ENCODE measurements at regions not wholly inside any gene's neighbourhood (a gene's known extent, or its start where the extent isn't known, plus 50 kb on each side); places are given as distances from the start of the nearest gene placed in this dataset.

DNA sequence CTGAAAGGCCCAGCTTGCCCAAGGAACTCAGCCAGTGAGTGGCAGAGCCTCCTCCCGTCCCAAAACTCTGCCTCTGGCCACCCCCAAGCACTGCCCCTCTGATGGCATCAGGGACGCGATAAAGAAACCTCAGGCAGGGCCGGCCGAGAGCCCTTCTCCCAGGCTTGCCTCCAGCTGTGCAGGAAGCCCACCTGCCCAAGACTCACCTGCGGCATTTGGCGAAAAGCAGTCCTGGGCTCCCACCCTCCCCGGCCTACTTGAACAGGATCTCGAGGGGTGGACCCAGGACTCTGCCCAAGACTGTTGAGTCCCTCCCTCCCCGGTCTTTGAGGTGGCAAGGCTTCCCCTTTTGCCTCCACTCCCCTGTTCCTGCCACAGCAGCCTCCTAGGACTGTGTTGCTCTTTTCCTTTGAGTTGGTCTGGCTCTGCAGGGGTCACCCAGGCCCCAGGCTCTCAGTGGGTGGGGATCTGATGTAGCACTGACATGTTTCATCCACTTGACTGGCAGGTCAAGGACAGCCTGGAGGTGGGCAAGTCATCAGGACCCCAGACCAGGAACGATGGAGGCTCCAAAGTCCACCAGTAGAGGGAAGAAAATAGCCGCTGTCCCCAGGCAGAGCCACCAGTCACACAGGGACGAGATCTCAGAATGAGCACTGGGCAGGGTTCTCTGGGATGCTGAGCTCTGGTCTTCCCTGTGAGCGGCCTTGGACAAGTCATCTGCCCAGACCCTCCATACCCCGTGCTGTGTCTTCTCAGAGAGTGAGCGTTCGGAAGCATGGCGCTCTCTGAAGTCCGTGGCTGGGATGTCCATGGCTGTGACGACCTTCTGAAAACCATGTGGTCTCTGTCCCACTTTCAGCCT lies 111.0 kb upstream of the TNRC6C start:
- Histone ChIP-seq H3K9me3 (replicated peaks; ENCODE audit: control insufficient read depth, low read depth, low read length) (no peaks in the 10 kb centered on the region), H3K27me3 (ENCODE audit: control insufficient read depth, insufficient read depth, low read length) (peaks cover under 1% of the 10 kb centered on the region), H3K4me3 (ENCODE audit: low read length) (no peak overlapping the region), H3K27ac (ENCODE audit: low read length) (no peak overlapping the region), H3K36me3 (ENCODE audit: control insufficient read depth, insufficient read depth, low read length) (no peaks in the 10 kb centered on the region), H3K4me1 (ENCODE audit: control insufficient read depth, insufficient read depth, low read length) (no peaks in the 10 kb centered on the region)
- DNase-seq: no peak
- WGBS (ENCODE audit: insufficient coverage): 88% methylated on average over 20 of the region's 20 CpGs

DNA sequence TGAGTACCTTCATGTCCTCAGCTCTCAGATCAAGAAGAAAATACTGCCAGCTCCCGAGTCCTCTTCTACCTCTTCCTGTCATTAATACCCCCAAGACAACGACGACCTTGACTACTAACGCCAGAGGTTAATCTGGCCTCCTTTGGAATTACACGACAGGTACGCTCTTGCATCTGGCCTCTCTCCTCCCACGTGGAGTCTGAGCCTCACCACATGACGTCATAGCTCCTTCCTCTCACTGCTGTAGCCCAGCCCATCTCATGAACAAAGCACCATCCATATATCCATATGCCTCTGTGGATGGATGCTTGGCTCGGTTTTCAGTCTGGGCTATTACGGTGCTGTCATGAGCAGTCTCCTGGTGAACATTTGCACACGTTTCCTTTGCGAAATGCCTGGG lies 110.2 kb upstream of the TNRC6C start:
- no peak for DNase-seq
- Histone ChIP-seq H3K27me3 (ENCODE audit: control insufficient read depth, insufficient read depth, low read length) (peaks cover 4% of the 10 kb centered on the region), H3K27ac (ENCODE audit: low read length) (no peak overlapping the region), H3K4me3 (ENCODE audit: low read length) (no peak overlapping the region), H3K4me1 (ENCODE audit: control insufficient read depth, insufficient read depth, low read length) (peaks cover 7% of the 10 kb centered on the region), H3K36me3 (ENCODE audit: control insufficient read depth, insufficient read depth, low read length) (no peaks in the 10 kb centered on the region), H3K9me3 (replicated peaks; ENCODE audit: control insufficient read depth, low read depth, low read length) (no peaks in the 10 kb centered on the region)
- WGBS (ENCODE audit: insufficient coverage): 63% methylated on average over 9 of the region's 12 CpGs

DNA sequence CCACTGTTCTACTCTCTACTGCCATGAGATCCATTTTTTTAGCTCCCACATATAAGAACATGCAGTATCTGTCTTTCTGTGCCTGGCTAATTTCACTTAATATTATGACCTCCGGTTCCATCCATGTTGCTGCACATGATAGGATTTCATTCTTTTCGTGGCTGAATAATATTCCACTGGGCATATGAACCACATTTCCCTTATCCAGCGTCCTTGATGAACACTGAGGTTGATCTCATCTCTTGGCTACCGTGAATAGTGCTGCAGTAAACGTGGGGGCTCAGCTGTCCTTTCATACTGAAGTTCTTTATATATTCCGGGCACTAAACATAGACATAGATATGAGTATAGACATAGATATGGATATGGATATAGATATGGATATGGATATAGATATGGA lies 109.3 kb upstream of the TNRC6C start:
- peaks cover 7% of the 10 kb centered on the region for H3K4me1 ChIP-seq (ENCODE audit: control insufficient read depth, insufficient read depth, low read length)
- no peak overlapping the region for H3K4me3 ChIP-seq (ENCODE audit: low read length)
- peaks cover 4% of the 10 kb centered on the region for H3K27me3 ChIP-seq (ENCODE audit: control insufficient read depth, insufficient read depth, low read length)
- no peaks in the 10 kb centered on the region for H3K36me3 ChIP-seq (ENCODE audit: control insufficient read depth, insufficient read depth, low read length)
- no peaks in the 10 kb centered on the region for H3K9me3 ChIP-seq (replicated peaks; ENCODE audit: control insufficient read depth, low read depth, low read length)
- no peak for DNase-seq
- no peak overlapping the region for H3K27ac ChIP-seq (ENCODE audit: low read length)
- WGBS (ENCODE audit: insufficient coverage): 82% methylated on average over 3 of the region's 6 CpGs

DNA sequence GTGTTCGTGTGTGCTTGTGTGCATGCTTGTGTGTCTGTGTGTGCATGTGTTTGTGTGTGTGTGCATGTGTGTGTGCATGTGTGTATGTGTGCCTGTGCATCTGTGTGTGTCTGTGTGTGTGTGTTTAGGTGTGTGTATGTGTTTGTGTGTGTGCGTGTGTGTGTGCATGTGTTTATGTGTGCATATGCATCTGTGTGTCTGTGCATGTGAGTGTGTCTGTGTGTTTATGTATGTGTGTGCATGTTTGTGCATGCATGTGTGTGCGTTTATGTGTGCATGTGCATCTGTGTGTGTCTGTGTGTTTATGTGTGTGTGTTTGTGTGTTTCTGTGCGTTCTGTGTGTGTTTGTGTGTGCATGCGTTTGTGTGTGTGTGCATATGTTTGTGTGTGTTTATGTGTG lies 106.6 kb upstream of the TNRC6C start:
- Histone ChIP-seq H3K27me3 (ENCODE audit: control insufficient read depth, insufficient read depth, low read length) (peaks cover 4% of the 10 kb centered on the region), H3K4me1 (ENCODE audit: control insufficient read depth, insufficient read depth, low read length) (peaks cover 7% of the 10 kb centered on the region), H3K9me3 (replicated peaks; ENCODE audit: control insufficient read depth, low read depth, low read length) (no peaks in the 10 kb centered on the region), H3K36me3 (ENCODE audit: control insufficient read depth, insufficient read depth, low read length) (no peaks in the 10 kb centered on the region), H3K4me3 (ENCODE audit: low read length) (no peak overlapping the region), H3K27ac (ENCODE audit: low read length) (no peak overlapping the region)
- 88% methylated on average over 5 of the region's 5 CpGs for WGBS (ENCODE audit: insufficient coverage)
- DNase-seq: no peak

DNA sequence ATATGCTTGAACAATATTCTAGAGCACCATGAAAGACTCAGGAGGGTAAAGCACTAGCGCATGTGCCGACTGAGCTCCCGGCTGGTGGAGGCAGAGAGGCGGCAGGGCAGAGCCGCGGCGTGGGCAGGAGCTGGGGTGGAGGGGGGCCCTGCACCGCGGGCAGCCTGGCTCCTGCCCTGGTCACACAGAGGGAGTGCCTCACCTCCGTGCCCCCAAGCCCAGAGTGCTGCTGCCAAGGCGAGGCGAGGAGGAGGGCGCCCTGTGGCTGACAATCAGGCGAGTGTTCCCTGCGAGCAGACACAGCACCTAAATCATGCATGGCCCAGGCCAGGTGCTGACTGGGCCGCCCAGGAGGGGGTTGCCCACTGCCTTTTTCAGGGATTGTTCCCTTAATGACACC lies 105.8 kb upstream of the TNRC6C start:
- Histone ChIP-seq H3K9me3 (replicated peaks; ENCODE audit: control insufficient read depth, low read depth, low read length) (no peaks in the 10 kb centered on the region), H3K4me3 (ENCODE audit: low read length) (no peak overlapping the region), H3K4me1 (ENCODE audit: control insufficient read depth, insufficient read depth, low read length) (peaks cover 7% of the 10 kb centered on the region), H3K27me3 (ENCODE audit: control insufficient read depth, insufficient read depth, low read length) (peaks cover 4% of the 10 kb centered on the region), H3K27ac (ENCODE audit: low read length) (no peak overlapping the region), H3K36me3 (ENCODE audit: control insufficient read depth, insufficient read depth, low read length) (no peaks in the 10 kb centered on the region)
- DNase-seq: no peak
- WGBS (ENCODE audit: insufficient coverage): 82% methylated on average over 15 of the region's 16 CpGs

DNA sequence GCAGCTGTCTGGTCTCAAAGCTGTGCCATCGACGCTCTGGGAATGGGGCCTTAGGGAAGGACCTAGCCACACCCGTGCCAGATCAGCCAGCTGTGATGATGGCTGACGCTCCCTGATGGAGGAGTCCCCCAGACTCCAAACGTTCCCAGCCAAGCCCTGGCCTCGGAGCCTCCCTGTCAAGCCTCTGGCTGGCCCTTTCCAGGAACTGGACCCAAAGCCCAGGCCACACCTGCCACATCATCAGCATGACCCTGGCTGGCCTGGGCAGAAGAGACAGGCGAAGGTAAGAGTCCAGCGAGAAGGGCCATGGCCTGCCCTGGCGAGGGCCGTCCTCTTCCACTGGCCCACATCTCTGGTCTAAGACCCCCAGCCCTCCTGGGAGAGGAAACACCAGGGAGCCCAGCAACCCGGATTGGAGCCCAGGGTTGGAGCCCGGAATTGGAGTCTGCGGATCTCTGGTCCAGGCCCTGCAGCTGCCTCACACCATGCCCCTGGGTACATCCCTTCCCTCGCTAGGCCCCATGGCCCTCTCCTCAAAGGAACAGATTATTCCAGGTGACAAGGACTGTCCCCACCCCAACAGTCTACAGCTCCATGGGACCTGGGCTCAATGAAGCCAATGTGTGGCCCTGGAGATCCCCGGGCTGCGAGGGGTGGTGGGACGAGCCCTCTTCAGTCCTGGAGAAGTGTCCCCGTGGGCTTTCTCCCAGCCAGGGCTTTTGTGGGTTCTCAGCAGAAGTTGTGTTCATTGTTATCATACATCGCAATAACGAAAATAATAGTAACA lies 105.1 kb upstream of the TNRC6C start:
- H3K4me3 ChIP-seq (ENCODE audit: low read length): no peak overlapping the region
- no peaks in the 10 kb centered on the region for H3K9me3 ChIP-seq (replicated peaks; ENCODE audit: control insufficient read depth, low read depth, low read length)
- peak; percentile 43 for DNase-seq
- no peaks in the 10 kb centered on the region for H3K36me3 ChIP-seq (ENCODE audit: control insufficient read depth, insufficient read depth, low read length)
- H3K27ac ChIP-seq (ENCODE audit: low read length): no peak overlapping the region
- WGBS (ENCODE audit: insufficient coverage): 81% methylated on average over 16 of the region's 20 CpGs
- peaks cover 4% of the 10 kb centered on the region for H3K27me3 ChIP-seq (ENCODE audit: control insufficient read depth, insufficient read depth, low read length)
- peaks cover 7% of the 10 kb centered on the region for H3K4me1 ChIP-seq (ENCODE audit: control insufficient read depth, insufficient read depth, low read length)

DNA sequence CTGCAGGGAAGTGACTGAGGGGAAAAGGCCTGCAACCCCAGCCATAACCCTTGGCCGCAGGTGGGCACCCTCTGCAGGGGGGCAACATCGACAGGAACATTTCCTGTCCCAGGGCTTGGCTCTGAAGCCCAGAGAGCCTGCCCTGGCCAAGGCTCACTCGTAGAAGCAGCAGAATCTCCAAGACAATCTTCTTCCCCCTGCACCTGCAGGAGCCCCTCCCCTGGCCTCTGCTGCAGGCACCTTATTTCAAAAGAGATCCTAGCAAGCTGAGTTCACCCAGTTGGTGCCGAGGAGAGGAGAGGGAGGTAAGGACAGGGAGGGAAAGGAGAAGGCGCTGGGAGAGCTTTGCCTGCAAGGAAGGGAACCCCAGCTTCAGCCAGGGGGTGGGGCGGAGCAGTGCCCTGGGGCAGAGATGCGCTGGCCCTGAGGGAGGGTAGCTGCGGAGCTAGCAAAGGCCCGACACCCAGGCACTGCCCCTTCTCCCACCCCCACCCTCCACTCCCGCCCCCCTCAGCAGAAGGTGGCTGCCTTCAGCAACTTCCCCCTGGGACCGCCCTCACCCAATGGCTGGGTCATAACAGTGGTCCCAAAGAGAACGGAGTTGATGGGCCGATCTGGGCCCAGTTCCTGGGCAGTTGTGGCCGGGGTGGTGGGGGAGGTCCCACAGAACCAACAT lies 104.3 kb upstream of the TNRC6C start:
- Histone ChIP-seq H3K27me3 (ENCODE audit: control insufficient read depth, insufficient read depth, low read length) (peaks cover 4% of the 10 kb centered on the region), H3K36me3 (ENCODE audit: control insufficient read depth, insufficient read depth, low read length) (no peaks in the 10 kb centered on the region), H3K4me3 (ENCODE audit: low read length) (no peak overlapping the region), H3K4me1 (ENCODE audit: control insufficient read depth, insufficient read depth, low read length) (peaks cover 10% of the 10 kb centered on the region), H3K27ac (ENCODE audit: low read length) (no peak overlapping the region), H3K9me3 (replicated peaks; ENCODE audit: control insufficient read depth, low read depth, low read length) (no peaks in the 10 kb centered on the region)
- 79% methylated on average over 10 of the region's 14 CpGs for WGBS (ENCODE audit: insufficient coverage)
- DNase-seq: no peak

DNA sequence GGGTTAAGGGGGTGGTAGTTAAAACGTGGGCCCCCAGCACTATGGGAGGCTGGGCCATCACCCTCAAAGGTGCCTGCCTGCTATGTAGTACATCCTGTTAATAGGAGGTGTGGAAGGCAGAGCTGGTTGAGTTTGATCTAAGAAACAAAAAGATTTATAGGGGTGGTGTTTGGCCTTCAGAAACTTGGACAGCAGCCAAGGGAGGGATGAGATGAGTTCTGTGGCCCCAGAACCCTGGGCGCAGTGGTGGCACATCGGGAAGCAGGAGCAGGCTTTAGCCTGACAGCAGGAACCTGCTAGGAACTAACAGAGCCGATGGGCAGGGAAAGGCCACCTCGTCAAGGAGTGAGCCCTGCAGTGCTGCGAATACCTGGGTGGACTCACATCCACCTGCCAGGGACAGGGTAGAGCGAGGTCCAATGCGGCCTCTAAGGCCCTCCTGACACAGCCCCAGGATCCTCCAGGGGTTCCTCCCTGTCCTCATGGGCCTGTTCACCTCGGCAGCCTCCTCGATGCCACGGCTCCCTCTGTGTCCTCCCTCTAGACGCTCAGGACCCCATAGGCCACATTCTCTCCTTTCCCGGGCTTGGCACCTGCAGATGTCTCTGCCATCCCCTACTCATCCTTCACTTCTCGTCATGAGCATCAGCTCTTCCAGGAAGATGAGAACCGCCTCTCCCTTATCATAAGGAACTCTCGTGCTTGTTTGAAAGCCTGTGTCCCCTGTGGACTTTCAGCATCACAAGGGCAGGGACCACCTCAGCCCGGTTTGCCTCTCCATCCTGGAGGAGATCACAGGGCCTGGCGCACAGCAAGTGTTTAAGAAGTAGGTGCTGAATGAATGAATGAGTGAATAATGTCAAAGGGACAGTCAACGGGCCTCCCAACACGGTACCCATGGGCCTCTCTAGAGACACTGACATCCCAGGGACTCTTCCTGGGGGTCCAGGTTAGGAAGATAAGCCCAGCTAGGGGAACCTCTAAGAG lies 103.5 kb upstream of the TNRC6C start:
- H3K27me3 ChIP-seq (ENCODE audit: control insufficient read depth, insufficient read depth, low read length): peaks cover 4% of the 10 kb centered on the region
- H3K36me3 ChIP-seq (ENCODE audit: control insufficient read depth, insufficient read depth, low read length): no peaks in the 10 kb centered on the region
- no peaks in the 10 kb centered on the region for H3K9me3 ChIP-seq (replicated peaks; ENCODE audit: control insufficient read depth, low read depth, low read length)
- H3K4me3 ChIP-seq (ENCODE audit: low read length): no peak overlapping the region
- peaks cover 10% of the 10 kb centered on the region for H3K4me1 ChIP-seq (ENCODE audit: control insufficient read depth, insufficient read depth, low read length)
- WGBS (ENCODE audit: insufficient coverage): 81% methylated on average over 18 of the region's 20 CpGs
- H3K27ac ChIP-seq (ENCODE audit: low read length): no peak overlapping the region
- no peak for DNase-seq

DNA sequence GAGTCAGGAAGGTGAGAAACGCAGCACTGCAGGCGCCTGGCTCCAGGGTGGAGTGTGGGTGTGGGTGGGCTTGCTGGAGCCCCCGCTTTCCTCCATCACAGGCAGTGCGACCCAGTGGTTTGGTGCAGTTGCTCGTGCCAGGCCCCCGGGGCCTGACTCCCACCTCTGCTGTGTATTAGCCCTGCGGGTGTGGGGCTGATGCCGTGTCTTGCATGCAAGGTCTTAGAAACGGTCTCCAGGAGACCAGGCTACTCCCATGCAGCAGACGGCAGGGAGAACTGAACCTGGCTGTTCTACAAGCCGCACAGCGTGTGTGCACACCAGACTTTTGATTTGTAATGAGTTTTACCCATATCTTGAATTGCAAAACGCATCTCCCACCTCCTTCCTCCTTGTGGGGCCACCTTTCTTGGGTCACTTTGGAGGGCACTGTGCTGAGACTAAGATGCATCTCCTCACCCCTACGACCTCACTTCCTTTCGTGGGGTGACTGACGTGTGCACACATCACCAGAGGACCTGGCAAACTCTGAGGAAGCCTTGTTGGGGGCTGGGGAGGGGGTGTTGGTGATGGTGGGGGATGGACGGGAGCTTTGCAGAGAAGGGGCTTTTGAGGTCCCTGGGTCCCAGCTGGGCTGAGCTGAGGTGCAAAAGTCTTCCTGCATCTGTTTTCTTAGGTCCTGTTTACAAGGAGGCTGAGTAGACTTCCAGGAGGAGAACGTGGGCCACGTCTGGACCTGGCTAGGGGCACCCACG lies 101.8 kb upstream of the TNRC6C start:
- H3K9me3 ChIP-seq (replicated peaks; ENCODE audit: control insufficient read depth, low read depth, low read length): no peaks in the 10 kb centered on the region
- 63% methylated on average over 13 of the region's 20 CpGs for WGBS (ENCODE audit: insufficient coverage)
- no peaks in the 10 kb centered on the region for H3K36me3 ChIP-seq (ENCODE audit: control insufficient read depth, insufficient read depth, low read length)
- no peak for DNase-seq
- H3K27me3 ChIP-seq (ENCODE audit: control insufficient read depth, insufficient read depth, low read length): peaks cover 6% of the 10 kb centered on the region
- H3K4me1 ChIP-seq (ENCODE audit: control insufficient read depth, insufficient read depth, low read length): peaks cover 10% of the 10 kb centered on the region
- no peak overlapping the region for H3K27ac ChIP-seq (ENCODE audit: low read length)
- H3K4me3 ChIP-seq (ENCODE audit: low read length): no peak overlapping the region

Data from muscle of leg (tissue), 3 donors.